ENCODE measurements at regions not wholly inside any gene's neighbourhood (a gene's known extent, or its start where the extent isn't known, plus 50 kb on each side); places are given as distances from the start of the nearest gene placed in this dataset.

DNA sequence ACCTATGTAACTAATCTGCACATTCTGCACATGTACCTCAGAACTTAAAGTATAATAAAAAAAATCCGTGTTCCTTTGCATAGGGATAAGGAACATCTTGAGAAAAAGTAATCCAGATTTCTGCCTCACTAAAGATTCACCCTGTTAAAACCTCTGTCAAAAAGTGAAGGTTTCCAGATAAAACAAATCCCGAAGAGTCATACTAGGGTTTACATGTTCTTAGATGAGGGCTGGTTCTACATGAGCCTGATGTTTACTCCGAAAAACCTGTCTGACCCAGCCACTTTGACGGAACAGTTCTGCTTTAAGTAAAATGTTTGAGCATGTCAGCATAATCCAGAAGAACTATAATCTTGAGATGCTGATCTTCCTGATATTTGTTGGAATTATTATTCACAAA lies 515.6 kb upstream of the SLC8A1 start:
- TF ChIP-seq, protein P1, sequence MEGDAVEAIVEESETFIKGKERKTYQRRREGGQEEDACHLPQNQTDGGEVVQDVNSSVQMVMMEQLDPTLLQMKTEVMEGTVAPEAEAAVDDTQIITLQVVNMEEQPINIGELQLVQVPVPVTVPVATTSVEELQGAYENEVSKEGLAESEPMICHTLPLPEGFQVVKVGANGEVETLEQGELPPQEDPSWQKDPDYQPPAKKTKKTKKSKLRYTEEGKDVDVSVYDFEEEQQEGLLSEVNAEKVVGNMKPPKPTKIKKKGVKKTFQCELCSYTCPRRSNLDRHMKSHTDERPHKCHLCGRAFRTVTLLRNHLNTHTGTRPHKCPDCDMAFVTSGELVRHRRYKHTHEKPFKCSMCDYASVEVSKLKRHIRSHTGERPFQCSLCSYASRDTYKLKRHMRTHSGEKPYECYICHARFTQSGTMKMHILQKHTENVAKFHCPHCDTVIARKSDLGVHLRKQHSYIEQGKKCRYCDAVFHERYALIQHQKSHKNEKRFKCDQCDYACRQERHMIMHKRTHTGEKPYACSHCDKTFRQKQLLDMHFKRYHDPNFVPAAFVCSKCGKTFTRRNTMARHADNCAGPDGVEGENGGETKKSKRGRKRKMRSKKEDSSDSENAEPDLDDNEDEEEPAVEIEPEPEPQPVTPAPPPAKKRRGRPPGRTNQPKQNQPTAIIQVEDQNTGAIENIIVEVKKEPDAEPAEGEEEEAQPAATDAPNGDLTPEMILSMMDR (IDR thresholded peaks at IDR 0.05; ENCODE audit: borderline replicate concordance, control extremely low read depth, extremely low read depth, insufficient read depth, missing control alignments): no peak
- in situ Hi-C loops (cut with MboI; ENCODE audit: low sequenced_read_pairs, unreplicated experiment): no loop called here
- DNase-seq (ENCODE audit: low spot score): no peak

DNA sequence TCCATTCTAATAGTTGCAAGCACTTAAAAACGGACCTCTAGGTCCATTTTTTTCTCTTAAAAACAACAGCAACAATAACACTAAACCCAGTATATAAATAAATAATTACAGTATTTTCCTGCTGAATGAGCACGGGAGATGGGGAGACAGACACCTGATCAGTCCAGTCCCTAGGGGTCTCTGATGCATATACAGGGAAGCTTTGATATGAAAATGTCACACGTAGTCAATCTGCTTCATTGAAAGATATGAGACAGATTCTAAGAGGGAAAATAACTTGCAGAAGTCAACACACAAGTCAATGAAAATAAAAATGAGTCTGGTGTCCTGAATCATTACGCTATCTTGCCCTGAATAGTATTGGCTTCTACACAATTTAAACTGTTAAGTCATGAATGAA lies 523.3 kb upstream of the SLC8A1 start:
- in situ Hi-C loops (cut with MboI; ENCODE audit: low sequenced_read_pairs, unreplicated experiment): no loop called here
- DNase-seq (ENCODE audit: low spot score): no peak
- TF ChIP-seq, protein P1 (IDR thresholded peaks at IDR 0.05; ENCODE audit: borderline replicate concordance, control extremely low read depth, extremely low read depth, insufficient read depth, missing control alignments): no peak

DNA sequence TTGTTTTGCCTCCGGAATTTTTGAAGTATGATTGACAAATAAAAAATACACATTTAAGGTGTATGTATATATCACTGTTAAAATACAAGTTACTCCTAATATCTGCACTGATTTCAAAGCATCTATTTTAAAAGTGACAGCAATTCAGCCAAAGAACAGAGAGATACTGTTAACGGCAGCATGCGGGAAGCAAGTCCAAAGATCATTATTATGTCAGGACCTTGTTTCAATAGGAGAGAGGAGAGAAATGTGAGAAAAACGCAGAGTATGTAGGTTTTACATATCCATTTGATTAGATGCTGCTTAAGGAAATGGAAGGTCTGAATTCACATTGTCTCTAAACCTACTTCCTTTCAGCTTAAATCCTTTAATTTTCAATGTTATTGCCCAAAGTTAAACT lies 545.5 kb upstream of the SLC8A1 start:
- TF ChIP-seq, protein P1 (IDR thresholded peaks at IDR 0.05; ENCODE audit: borderline replicate concordance, control extremely low read depth, extremely low read depth, insufficient read depth, missing control alignments): no peak
- DNase-seq (ENCODE audit: low spot score): no peak
- in situ Hi-C loops (cut with MboI; ENCODE audit: low sequenced_read_pairs, unreplicated experiment): no loop called here

DNA sequence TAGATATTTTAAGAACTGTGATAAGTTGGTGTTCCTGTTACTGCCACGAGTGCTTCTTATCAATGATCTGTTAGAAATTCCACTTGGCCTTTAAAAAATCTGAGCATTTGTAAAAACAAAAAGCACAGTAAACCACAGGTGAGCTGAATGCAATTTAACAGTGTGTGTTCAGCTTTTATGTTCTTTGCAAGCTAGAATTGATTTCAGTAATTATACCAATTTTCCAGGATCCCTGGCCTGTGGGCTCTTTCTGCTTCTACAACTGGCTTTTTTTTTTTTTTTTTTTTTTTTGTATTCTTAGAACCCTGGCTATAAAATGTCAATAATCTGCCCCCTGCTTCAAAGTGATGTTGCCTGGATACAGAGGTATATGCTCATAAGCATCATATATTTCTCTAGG lies 548.5 kb upstream of the SLC8A1 start:
- no peak for DNase-seq (ENCODE audit: low spot score)
- TF ChIP-seq, protein P1 (IDR thresholded peaks at IDR 0.05; ENCODE audit: borderline replicate concordance, control extremely low read depth, extremely low read depth, insufficient read depth, missing control alignments): no peak
- in situ Hi-C loops (cut with MboI; ENCODE audit: low sequenced_read_pairs, unreplicated experiment): no loop called here

DNA sequence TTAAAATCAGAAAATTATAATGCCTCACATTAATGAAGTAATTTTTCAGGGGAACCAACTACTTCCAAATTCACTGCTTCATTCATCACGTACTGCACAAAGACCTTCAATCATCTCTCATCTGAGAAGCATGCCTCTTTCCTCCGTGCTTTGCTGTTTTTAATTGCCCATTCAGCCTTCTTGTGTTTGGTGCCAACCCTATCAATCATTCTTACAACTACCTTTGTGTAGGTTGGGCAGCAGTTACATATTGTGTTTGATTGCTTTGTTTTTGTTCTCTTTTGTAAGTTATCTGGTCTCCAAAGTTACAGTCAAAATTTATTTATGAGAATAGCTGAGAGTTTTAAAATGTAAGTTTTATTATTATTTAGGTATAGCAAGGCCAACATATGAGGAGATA lies 549.0 kb upstream of the SLC8A1 start:
- in situ Hi-C loops (cut with MboI; ENCODE audit: low sequenced_read_pairs, unreplicated experiment): no loop called here
- no peak for DNase-seq (ENCODE audit: low spot score)
- TF ChIP-seq, protein P1 (IDR thresholded peaks at IDR 0.05; ENCODE audit: borderline replicate concordance, control extremely low read depth, extremely low read depth, insufficient read depth, missing control alignments): no peak

DNA sequence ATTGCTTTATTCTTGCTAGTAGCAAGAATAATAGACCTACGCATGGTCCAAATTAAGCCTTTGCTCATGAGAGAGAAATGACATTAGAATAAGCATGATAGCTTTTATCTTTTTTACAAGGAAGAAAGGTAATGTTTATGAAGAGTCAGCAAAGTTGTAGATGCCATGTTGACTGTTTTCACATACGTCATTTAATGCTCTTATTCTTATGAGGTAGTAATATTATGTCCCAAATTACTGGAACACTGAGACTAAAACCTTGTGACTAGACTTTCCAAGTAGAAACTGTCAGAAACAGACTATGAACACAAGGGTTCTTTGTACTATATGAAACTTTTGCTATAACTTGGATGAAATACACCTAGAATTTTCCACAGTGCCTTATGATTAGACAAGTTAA lies 552.8 kb upstream of the SLC8A1 start:
- in situ Hi-C loops (cut with MboI; ENCODE audit: low sequenced_read_pairs, unreplicated experiment): no loop called here

More for the DNA sequence above, 552.8 kb upstream of the SLC8A1 start:
- no peak for DNase-seq (ENCODE audit: low spot score)
- TF ChIP-seq, protein P1 (IDR thresholded peaks at IDR 0.05; ENCODE audit: borderline replicate concordance, control extremely low read depth, extremely low read depth, insufficient read depth, missing control alignments): no peak

All from GM13976 (cell line).